KOPT-K1 (cell line): ENCODE measurements at regions not wholly inside any gene's neighbourhood (a gene's known extent, or its start where the extent isn't known, plus 50 kb on each side); places are given as distances from the start of the nearest gene placed in this dataset.

ENCODE experiments used
- H3K27ac ChIP-seq: fragments of 200-600 bp; sonication (generic); 2 replicates; pipeline ENCODE4 v1.5.1; 2016; ENCODE audit warnings: antibody characterized with exemption, mild to moderate bottlenecking, low read depth, low read length; ENCODE audit not compliant: poor library complexity, severe bottlenecking
- H3K36me3 ChIP-seq: fragments of 200-600 bp; sonication (generic); 2 replicates; pipeline ENCODE4 v1.5.1; 2017; ENCODE audit warnings: antibody characterized with exemption, mild to moderate bottlenecking, low read length, moderate library complexity; ENCODE audit not compliant: insufficient read depth
- H3K9me3 ChIP-seq: fragments of 200-600 bp; sonication (generic); 2 replicates; pipeline ENCODE4 v1.5.1; 2017; ENCODE audit warnings: antibody characterized with exemption, low read length, mild to moderate bottlenecking; ENCODE audit not compliant: insufficient read depth, poor library complexity, severe bottlenecking

DNA sequence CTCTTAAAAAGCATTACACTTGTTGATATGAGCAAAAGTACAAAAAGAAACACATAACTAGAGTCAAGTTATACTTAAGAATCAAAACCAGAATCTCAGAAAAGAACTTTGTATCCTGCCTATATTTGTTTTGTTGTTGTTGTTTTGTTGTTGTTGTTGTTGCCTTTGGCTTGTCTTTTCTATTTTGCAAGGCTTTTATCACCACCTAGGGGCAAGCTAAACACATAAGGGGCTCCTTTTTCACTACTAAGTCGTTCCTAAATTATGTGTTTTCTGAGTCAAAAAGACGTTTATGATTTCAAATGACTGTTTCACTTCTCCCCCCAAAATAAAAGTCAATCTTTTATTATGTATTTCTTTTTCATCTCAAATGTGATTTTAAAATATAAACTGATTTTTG, 250.2 kb downstream of the RBM26 start:
- no peak overlapping the region for H3K27ac ChIP-seq
- H3K9me3 ChIP-seq = no peaks in the 10 kb centered on the region
- H3K36me3 ChIP-seq = no peaks in the 10 kb centered on the region

DNA sequence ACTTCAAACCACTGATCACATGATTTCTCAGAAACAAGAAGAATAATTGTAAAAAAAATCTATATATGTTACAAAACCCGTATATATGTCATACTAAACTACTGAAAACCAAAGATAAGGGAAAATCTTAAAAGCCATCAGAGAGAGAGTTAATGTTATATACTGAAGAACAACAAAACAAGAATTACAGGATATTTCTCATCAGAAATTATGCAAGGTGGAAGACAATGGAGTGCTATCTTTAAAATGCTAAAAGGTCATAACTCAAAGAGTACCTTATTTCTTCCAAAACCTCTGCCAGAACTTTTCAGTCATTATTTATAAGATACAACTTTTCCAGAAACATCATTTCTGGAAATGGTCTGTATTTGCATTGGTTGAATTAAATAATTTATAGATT, 256.8 kb downstream of the RBM26 start:
- Histone ChIP-seq H3K9me3 (no peaks in the 10 kb centered on the region), H3K27ac (no peak overlapping the region), H3K36me3 (no peaks in the 10 kb centered on the region)

DNA sequence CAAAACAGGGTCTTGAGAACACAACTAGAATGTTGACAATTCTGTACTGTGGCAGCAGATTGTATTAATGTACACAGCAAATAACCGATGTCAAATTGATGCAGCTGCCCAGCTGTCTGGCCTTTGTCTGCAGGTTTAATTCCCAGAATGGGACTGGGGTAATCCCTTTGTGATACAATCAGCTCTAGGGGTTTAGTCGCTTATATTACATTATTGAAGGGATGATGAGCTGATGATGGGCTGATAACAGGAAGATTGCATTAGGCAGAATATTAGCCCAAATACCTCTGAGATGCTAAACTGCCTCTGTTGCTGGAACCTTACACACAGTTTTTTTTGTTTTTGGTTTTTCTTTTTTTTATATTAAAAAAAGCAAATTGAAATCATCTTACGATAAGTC, 265.0 kb downstream of the RBM26 start:
- Histone ChIP-seq H3K36me3 (no peaks in the 10 kb centered on the region), H3K27ac (no peak overlapping the region)

GRCh38 chr13:79128158-79128557, 277.9 kb downstream of the RBM26 start:
- Histone ChIP-seq H3K27ac (no peak overlapping the region), H3K9me3 (no peaks in the 10 kb centered on the region), H3K36me3 (no peaks in the 10 kb centered on the region)

More for the DNA sequence above, 265.0 kb downstream of the RBM26 start:
- H3K9me3 ChIP-seq = no peaks in the 10 kb centered on the region

DNA sequence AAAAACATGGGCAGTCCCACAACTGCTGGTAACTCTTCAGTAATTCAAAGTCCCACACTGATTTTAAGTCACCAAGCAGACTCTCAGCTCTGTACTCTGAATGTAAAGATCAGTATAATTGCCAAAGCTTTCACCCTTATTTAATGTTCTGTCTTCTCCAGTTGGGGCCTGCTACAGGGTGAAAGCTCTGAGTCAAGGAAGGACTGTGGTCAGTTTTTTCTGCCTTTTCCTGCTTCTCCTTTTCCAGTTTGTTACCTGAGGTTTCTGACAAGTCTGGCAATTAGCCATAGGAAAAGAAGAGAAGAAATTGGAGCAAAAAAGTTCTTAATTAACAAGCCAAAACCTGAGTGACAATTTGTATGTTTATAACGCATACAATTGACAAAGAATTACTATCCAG, 279.3 kb downstream of the RBM26 start:
- H3K27ac ChIP-seq = no peak overlapping the region
- no peaks in the 10 kb centered on the region for H3K36me3 ChIP-seq
- no peaks in the 10 kb centered on the region for H3K9me3 ChIP-seq

GRCh38 chr13:79124183-79124582, 281.9 kb downstream of the RBM26 start:
- Histone ChIP-seq H3K27ac (no peak overlapping the region), H3K36me3 (no peaks in the 10 kb centered on the region)

GRCh38 chr13:79121286-79121685, 284.8 kb downstream of the RBM26 start:
- H3K9me3 ChIP-seq = no peaks in the 10 kb centered on the region
- H3K36me3 ChIP-seq = no peaks in the 10 kb centered on the region
- no peak overlapping the region for H3K27ac ChIP-seq

More at GRCh38 chr13:79124183-79124582, 281.9 kb downstream of the RBM26 start:
- no peaks in the 10 kb centered on the region for H3K9me3 ChIP-seq

DNA sequence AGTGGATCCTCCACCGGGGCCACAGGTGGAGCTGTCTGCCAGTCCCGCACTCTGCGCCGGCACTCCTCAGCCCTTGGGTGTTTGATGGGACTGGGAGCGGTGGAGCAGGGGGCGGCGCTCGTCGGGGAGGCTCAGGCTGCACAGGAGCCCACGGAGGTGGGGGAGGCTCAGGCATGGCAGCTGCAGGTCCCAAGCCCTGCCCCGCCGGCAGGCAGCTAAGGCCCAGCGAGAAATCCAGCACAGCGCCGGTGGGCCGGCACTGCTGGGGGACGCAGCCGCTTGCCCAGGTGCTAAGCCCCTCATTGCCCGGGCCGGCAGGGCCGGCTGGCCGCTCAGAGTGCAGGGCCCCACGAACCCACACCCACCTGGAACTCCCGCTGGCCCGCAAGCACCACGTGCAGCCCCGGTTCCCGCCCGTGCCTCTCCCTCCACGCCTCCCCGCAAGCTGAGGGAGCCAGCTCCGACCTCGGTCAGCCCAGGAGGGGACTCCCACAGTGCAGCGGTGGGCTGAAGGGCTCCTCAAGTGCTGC, 286.4 kb downstream of the RBM26 start:
- H3K9me3 ChIP-seq = no peaks in the 10 kb centered on the region
- no peaks in the 10 kb centered on the region for H3K36me3 ChIP-seq
- H3K27ac ChIP-seq = no peak overlapping the region

GRCh38 chr13:79112016-79112415, 294.0 kb downstream of the RBM26 start:
- H3K36me3 ChIP-seq = no peaks in the 10 kb centered on the region
- no peak overlapping the region for H3K27ac ChIP-seq
- no peaks in the 10 kb centered on the region for H3K9me3 ChIP-seq

DNA sequence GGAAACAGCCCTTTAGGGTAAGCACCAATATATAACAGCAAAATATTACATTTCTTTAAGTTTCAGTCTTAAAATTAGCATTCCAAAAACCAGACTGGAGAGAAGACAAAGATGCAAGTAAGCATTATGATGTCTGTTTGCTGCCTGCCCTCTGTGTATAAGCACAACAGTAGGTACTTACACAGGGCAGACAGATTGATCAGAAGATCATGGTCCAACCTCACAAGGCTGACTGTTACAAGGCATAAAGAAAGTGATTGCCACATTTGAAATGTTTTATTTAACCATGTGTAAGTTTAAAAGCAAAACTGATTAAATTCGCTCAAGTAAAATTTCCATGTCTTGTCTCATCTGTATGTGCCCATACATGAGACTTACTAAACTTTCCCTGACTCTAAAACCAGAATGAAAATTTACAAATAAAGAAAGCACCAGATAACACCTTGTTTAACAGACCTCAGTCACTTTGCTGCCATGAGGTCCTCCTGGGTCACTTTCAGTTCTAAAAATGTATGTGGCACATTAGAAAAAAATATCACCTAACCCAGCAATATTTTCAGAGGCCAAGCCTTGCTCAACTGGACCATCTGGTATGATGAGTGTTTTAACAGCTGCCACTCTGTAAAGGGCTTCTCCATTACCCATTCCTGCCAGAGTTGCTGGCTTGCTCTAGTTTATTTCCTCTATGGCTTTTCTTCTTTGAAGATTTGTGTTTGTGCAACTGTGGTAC, 297.0 kb downstream of the RBM26 start:
- H3K27ac ChIP-seq = no peak overlapping the region
- no peaks in the 10 kb centered on the region for H3K9me3 ChIP-seq
- H3K36me3 ChIP-seq = no peaks in the 10 kb centered on the region

DNA sequence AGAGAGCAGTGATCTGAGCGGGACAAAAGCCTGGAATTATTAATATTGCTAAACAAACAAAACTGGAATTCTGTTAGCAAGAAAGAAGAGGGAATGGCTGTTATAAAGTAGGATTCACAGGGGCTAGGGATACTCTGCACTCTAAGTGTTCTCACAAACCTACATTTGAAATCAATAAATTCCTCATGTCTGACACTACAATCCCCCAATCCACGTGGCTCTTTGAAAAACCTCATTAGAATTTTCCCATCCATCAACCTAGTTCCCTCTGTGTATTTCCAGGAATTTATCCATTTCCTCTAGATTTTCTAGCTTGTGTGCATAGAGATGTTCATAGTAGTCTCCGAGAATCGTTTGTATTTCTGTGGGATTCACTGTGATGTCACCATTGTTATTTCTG, 307.5 kb downstream of the RBM26 start:
- Histone ChIP-seq H3K9me3 (no peaks in the 10 kb centered on the region), H3K27ac (no peak overlapping the region), H3K36me3 (no peaks in the 10 kb centered on the region)

DNA sequence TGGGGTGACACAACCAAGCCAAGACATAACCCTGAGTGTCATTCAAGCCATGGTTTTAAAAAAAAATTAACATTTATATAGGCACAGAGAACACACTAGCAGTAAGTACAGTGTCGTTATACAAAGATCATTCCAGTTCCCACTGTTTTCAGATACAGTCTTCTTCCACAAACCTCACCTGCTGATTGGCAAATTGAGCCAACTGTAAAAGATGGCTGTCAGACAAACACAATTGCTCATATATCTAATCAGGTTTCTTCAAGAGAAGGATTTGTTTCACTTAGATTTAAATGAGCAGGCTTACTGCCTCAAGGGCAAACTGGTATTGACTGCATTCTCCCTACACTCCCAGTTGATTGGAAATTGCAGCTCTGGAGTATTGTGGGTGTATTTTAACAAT, 308.9 kb downstream of the RBM26 start:
- H3K27ac ChIP-seq = no peak overlapping the region
- no peaks in the 10 kb centered on the region for H3K9me3 ChIP-seq
- no peaks in the 10 kb centered on the region for H3K36me3 ChIP-seq

- no peak overlapping the region for H3K27ac ChIP-seq
- H3K9me3 ChIP-seq = no peaks in the 10 kb centered on the region
- H3K36me3 ChIP-seq = no peaks in the 10 kb centered on the region
These were observed 310.0 kb downstream of the RBM26 start for GRCh38 chr13:79096099-79096498.

GRCh38 chr13:79090552-79091124, 315.4 kb downstream of the RBM26 start:
- no peaks in the 10 kb centered on the region for H3K36me3 ChIP-seq

GRCh38 chr13:79084802-79085424, 321.1 kb downstream of the RBM26 start:
- Histone ChIP-seq H3K36me3 (no peaks in the 10 kb centered on the region), H3K9me3 (no peaks in the 10 kb centered on the region), H3K27ac (no peak overlapping the region)

More at GRCh38 chr13:79090552-79091124, 315.4 kb downstream of the RBM26 start:
- H3K27ac ChIP-seq = no peak overlapping the region
- H3K9me3 ChIP-seq = no peaks in the 10 kb centered on the region
